Stimulated activated effector memory CD8-positive, alpha-beta T cell treated with anti-CD3 and anti-CD28 coated beads, Interleukin-12 subunit alpha, Interleukin-12 subunit beta, amount 100 ng/mL, for 72 hours (primary cell): ENCODE measurements at regions not wholly inside any gene's neighbourhood (a gene's known extent, or its start where the extent isn't known, plus 50 kb on each side); places are given as distances from the start of the nearest gene placed in this dataset.

Experiments
- ATAC-seq: fragments of 150-1000 bp; cut with Tn5 transposase; 2 replicates; pipeline ENCODE4 v1.10.0; 2021
- DNase-seq, 2 donors: peaks; one replicate each; pipeline ENCODE4 v3.0.0; 2021 to 2022; ENCODE audit warnings: low spot score in 2 of 2
- H3K27ac Mint-ChIP-seq: one replicate; pipeline ENCODE4 v1.8.0; 2022; ENCODE audit warnings: mild to moderate bottlenecking, mixed read lengths
- H3K36me3 Mint-ChIP-seq: one replicate; pipeline ENCODE4 v1.8.0; 2022; ENCODE audit warnings: mild to moderate bottlenecking, mixed read lengths
- H3K4me1 Mint-ChIP-seq: one replicate; pipeline ENCODE4 v1.8.0; 2022; ENCODE audit warnings: mixed read lengths
- H3K4me3 Mint-ChIP-seq: one replicate; pipeline ENCODE4 v1.8.0; 2022; ENCODE audit warnings: mild to moderate bottlenecking, mixed read lengths
- H3K9me3 Mint-ChIP-seq: one replicate; pipeline ENCODE4 v1.8.0; 2022; ENCODE audit warnings: mixed read lengths

GRCh38 chr5:4182144-4182543 is 586.5 kb downstream of the IRX1 start:
- no peaks in the 10 kb centered on the region for H3K4me1 Mint-ChIP-seq
- H3K9me3 Mint-ChIP-seq: peaks cover 19% of the 10 kb centered on the region
- DNase-seq: no peak
- no peak overlapping the region for H3K4me3 Mint-ChIP-seq
- ATAC-seq: no peak
- H3K36me3 Mint-ChIP-seq: no peaks in the 10 kb centered on the region
- H3K27ac Mint-ChIP-seq: no peak overlapping the region

GRCh38 chr5:4185127-4185526 is 589.5 kb downstream of the IRX1 start:
- Mint-ChIP-seq H3K4me3 (no peak overlapping the region), H3K36me3 (no peaks in the 10 kb centered on the region), H3K4me1 (no peaks in the 10 kb centered on the region), H3K27ac (no peak overlapping the region), H3K9me3 (peaks cover 25% of the 10 kb centered on the region)
- ATAC-seq (no peak), DNase-seq (no peak)

- Mint-ChIP-seq H3K4me1 (no peaks in the 10 kb centered on the region), H3K36me3 (no peaks in the 10 kb centered on the region), H3K27ac (no peak overlapping the region), H3K9me3 (peaks cover 25% of the 10 kb centered on the region), H3K4me3 (no peak overlapping the region)
- DNase-seq (no peak), ATAC-seq (peak; percentile 18)
These were observed 593.1 kb downstream of the IRX1 start for GRCh38 chr5:4188704-4189103.

GRCh38 chr5:4189317-4189716 is 593.7 kb downstream of the IRX1 start:
- H3K4me1 Mint-ChIP-seq: no peaks in the 10 kb centered on the region
- ATAC-seq (peak; percentile 72), DNase-seq (no peak)
- no peaks in the 10 kb centered on the region for H3K36me3 Mint-ChIP-seq
- no peak overlapping the region for H3K27ac Mint-ChIP-seq
- peaks cover 22% of the 10 kb centered on the region for H3K9me3 Mint-ChIP-seq
- no peak overlapping the region for H3K4me3 Mint-ChIP-seq

DNA sequence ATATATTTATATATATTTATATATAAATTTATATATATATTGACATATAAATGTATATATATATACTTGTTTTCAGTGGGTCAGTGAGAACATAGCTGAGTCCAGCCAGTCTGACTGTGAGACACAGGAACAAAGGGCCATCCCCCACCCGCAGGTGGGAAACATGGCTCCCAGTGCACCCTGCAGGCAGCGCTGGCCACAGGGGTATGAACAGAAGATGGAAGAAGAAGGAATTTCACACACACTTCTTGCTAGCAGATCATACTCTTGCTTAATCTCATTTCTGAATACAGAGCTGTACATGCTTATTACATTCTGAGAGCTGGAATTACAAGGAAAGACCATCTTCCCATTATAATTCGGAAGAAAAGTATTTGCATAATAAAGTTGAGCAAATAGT is 595.4 kb downstream of the IRX1 start:
- no peaks in the 10 kb centered on the region for H3K36me3 Mint-ChIP-seq
- no peak for DNase-seq
- H3K4me3 Mint-ChIP-seq: no peak overlapping the region
- H3K9me3 Mint-ChIP-seq: peaks cover 16% of the 10 kb centered on the region
- ATAC-seq: no peak
- H3K27ac Mint-ChIP-seq: no peak overlapping the region
- H3K4me1 Mint-ChIP-seq: no peaks in the 10 kb centered on the region

DNA sequence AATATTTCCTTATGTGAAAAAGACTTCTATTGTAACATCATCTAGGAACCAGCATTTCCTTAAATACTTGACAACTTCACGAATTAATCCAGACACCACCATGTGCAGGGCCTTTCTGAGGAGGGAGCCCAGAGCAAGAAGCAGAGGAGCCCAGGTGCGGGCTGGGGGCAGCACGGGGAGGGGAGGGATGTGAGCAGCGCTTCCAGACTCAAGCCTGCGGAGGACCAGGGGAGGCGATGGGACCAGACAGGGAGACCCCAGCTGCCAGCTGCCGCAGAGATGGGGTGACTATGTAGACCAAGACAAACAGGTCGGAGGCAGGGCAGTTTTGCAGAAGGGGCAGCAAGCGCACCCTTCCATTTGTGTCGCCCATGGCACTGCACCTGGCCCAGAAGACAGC is 596.1 kb downstream of the IRX1 start:
- Mint-ChIP-seq H3K4me1 (no peaks in the 10 kb centered on the region), H3K4me3 (no peak overlapping the region), H3K36me3 (no peaks in the 10 kb centered on the region), H3K27ac (no peak overlapping the region), H3K9me3 (peaks cover 12% of the 10 kb centered on the region)
- ATAC-seq (peak; percentile 33), DNase-seq (peak in 1 of 2 donors; percentile 51)

DNA sequence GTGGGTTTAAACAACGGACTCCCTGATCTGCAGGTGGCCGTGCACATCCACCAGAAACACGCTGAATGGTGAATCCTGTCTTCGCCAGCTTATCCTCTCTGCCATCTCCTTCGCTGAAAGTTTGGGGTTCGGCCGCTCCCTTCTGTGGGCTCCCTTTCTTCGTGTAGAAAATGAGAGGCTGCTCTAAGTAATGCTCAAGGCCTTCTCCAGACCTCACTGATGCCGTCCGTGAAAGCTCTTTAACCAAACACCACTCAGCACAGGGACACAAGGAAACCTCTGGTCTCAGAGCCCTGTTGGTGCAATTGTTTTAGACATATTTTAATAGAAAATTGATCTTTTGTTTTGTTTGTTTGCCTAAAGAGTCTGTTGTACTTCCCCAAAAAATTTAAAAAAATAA is 596.5 kb downstream of the IRX1 start:
- ATAC-seq: peak; percentile 9
- Mint-ChIP-seq H3K27ac (no peak overlapping the region), H3K4me1 (no peaks in the 10 kb centered on the region), H3K36me3 (no peaks in the 10 kb centered on the region), H3K4me3 (no peak overlapping the region), H3K9me3 (peaks cover 12% of the 10 kb centered on the region)
- DNase-seq: no peak

DNA sequence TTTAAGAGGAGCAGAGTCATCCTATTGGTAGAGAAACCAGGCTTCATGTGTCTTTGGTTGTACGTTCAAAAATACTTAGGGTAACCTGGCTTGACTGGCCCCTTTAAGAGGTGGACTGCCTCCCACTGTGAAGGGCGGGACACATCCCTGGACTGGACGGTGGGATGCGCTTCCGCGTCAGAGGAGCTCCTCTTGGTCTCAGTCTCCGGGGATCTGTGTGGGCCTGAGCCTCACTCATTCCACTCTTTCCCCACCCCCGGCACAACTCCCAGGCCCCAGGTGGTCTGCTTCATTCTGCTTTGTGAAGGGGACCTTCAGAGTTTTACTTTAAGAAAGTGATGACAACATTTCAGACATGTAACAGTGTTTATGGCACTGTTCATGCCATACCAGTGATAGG is 601.1 kb downstream of the IRX1 start:
- ATAC-seq: no peak
- Mint-ChIP-seq H3K4me1 (no peaks in the 10 kb centered on the region), H3K9me3 (peaks cover 7% of the 10 kb centered on the region), H3K36me3 (no peaks in the 10 kb centered on the region), H3K4me3 (no peak overlapping the region), H3K27ac (no peak overlapping the region)
- no peak for DNase-seq

GRCh38 chr5:4197151-4197550 is 601.5 kb downstream of the IRX1 start:
- DNase-seq (no peak), ATAC-seq (no peak)
- H3K36me3 Mint-ChIP-seq: no peaks in the 10 kb centered on the region
- no peak overlapping the region for H3K27ac Mint-ChIP-seq
- peaks cover 7% of the 10 kb centered on the region for H3K9me3 Mint-ChIP-seq
- no peak overlapping the region for H3K4me3 Mint-ChIP-seq
- H3K4me1 Mint-ChIP-seq: no peaks in the 10 kb centered on the region

DNA sequence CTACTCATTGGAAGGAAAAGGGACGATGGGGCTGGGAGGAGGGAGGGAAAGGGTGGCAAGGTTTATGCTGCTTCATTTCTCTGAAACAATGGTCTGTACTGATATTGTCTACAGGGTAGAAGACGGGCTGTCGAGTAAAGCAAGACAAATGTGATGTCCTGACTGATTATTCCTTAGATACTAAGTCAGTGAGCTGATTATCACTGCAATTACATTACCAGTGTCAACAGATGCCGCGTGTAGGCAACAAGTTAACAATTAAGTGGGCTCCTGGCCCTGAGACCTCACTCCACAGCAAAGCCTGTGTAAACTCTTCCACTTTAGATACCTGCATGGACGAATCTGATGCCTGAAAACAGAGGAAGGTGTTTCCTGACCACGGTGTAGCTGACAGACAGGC is 602.8 kb downstream of the IRX1 start:
- peaks cover 9% of the 10 kb centered on the region for H3K9me3 Mint-ChIP-seq
- ATAC-seq: no peak
- H3K36me3 Mint-ChIP-seq: no peaks in the 10 kb centered on the region
- no peak overlapping the region for H3K4me3 Mint-ChIP-seq
- no peak for DNase-seq
- H3K27ac Mint-ChIP-seq: no peak overlapping the region
- no peaks in the 10 kb centered on the region for H3K4me1 Mint-ChIP-seq

- DNase-seq: no peak
These were observed 603.6 kb downstream of the IRX1 start for GRCh38 chr5:4199049-4199841.

DNA sequence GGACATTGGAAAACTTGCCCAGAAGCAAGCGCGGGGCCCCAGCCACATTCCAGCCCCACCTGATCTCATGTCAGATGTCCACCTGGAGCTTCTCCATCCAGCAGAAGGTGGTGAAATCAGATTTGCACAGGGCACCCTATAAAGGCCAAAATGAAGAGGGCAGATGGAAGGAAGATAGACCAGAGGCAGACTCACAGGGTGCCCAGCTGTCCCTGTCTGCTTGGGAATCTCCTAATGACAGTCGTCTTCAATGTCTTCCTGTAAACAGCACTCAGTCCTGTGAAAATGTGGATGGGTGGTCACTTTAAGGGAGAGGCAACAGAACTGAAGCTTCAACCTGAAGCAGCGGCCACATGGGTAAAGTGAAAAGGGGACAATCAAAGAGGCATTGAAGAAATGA is 607.5 kb downstream of the IRX1 start:
- ATAC-seq (no peak), DNase-seq (no peak)
- no peak overlapping the region for H3K4me3 Mint-ChIP-seq
- peaks cover 2% of the 10 kb centered on the region for H3K9me3 Mint-ChIP-seq
- H3K36me3 Mint-ChIP-seq: no peaks in the 10 kb centered on the region
- H3K4me1 Mint-ChIP-seq: no peaks in the 10 kb centered on the region
- H3K27ac Mint-ChIP-seq: no peak overlapping the region

More at GRCh38 chr5:4199049-4199841, 603.6 kb downstream of the IRX1 start:
- Mint-ChIP-seq H3K4me1 (no peaks in the 10 kb centered on the region), H3K9me3 (peaks cover 9% of the 10 kb centered on the region), H3K4me3 (no peak overlapping the region), H3K27ac (no peak overlapping the region), H3K36me3 (no peaks in the 10 kb centered on the region)
- no peak for ATAC-seq

GRCh38 chr5:4204276-4205141 is 608.9 kb downstream of the IRX1 start:
- Mint-ChIP-seq H3K36me3 (no peaks in the 10 kb centered on the region), H3K4me3 (no peak overlapping the region), H3K4me1 (no peaks in the 10 kb centered on the region), H3K9me3 (peaks cover 11% of the 10 kb centered on the region), H3K27ac (no peak overlapping the region)
- DNase-seq (no peak), ATAC-seq (no peak)

DNA sequence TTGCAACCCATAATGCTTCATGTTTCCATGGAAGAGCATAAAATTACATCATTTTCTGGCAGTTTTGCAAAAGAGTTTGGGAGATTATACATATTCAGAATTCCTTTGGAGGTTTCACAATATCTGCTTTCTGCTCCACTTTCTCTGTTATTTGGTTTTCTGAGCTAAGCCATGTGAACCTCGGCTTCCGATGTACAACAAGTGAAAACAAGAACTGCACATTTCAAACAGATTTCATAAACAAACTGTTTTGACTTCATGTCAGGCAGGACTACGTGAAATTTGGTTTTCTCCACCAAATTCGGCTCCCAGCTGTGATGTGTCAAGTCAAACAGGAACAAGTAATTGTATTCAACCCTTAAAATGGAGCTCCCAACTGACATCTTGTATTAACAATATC is 609.8 kb downstream of the IRX1 start:
- Mint-ChIP-seq H3K4me3 (no peak overlapping the region), H3K36me3 (no peaks in the 10 kb centered on the region), H3K27ac (no peak overlapping the region), H3K4me1 (no peaks in the 10 kb centered on the region), H3K9me3 (peaks cover 13% of the 10 kb centered on the region)
- DNase-seq (no peak), ATAC-seq (no peak)

- H3K4me3 Mint-ChIP-seq: no peak overlapping the region
- H3K4me1 Mint-ChIP-seq: no peaks in the 10 kb centered on the region
- ATAC-seq (no peak), DNase-seq (no peak)
- no peak overlapping the region for H3K27ac Mint-ChIP-seq
- H3K36me3 Mint-ChIP-seq: no peaks in the 10 kb centered on the region
- peaks cover 13% of the 10 kb centered on the region for H3K9me3 Mint-ChIP-seq
These were observed 610.5 kb downstream of the IRX1 start for GRCh38 chr5:4206127-4206526.

DNA sequence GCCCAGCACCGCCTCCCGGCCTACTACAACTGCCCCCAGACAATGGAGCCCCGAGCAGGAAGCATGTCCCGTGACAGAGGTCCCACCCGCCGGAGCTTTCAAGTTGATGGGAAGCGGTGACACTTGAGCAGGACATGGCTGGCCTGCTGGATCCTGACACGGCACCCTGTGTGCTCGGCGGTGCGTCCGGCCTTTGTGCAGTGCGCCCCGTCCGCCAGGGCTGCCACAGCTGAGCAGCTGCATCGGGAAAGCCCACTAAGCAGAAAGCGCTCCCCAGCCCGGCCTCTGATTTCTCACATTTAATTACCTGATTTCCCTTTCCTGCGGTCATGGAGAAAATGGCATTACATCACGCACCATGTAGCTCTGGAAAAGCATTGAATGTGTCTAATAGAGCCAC is 611.9 kb downstream of the IRX1 start:
- Mint-ChIP-seq H3K27ac (no peak overlapping the region), H3K4me3 (no peak overlapping the region), H3K36me3 (no peaks in the 10 kb centered on the region), H3K4me1 (no peaks in the 10 kb centered on the region), H3K9me3 (peaks cover 13% of the 10 kb centered on the region)
- DNase-seq (no peak), ATAC-seq (no peak)
